Mesenchymal stem cell (in vitro differentiated cells and primary cell): ENCODE measurements at regions not wholly inside any gene's neighbourhood (a gene's known extent, or its start where the extent isn't known, plus 50 kb on each side); places are given as distances from the start of the nearest gene placed in this dataset.

ENCODE experiments used
- DNase-seq: peaks from one replicate; pipeline ENCODE4 v3.0.0-alpha.2; 2013
- H2AFZ ChIP-seq: one replicate; pipeline ENCODE4 v1.6.1; 2013; ENCODE audit warnings: low read depth, mild to moderate bottlenecking, control low read depth, inconsistent platforms, low read length, moderate library complexity
- H2AK5ac ChIP-seq: 2 replicates; pipeline ENCODE4 v1.6.1; 2013; ENCODE audit warnings: low read length, moderate library complexity, mild to moderate bottlenecking, inconsistent platforms; ENCODE audit not compliant: severe bottlenecking
- H2BK120ac ChIP-seq: one replicate; pipeline ENCODE4 v1.6.1; 2013; ENCODE audit warnings: low read depth, mild to moderate bottlenecking, inconsistent platforms, low read length, moderate library complexity
- H2BK12ac ChIP-seq, 2 experiments: one replicate each; pipeline ENCODE4 v1.6.1; 2013; ENCODE audit warnings: inconsistent platforms in 2 of 2, low read length in 2 of 2, mild to moderate bottlenecking in 2 of 2, moderate library complexity in 2 of 2, control low read depth in 1 of 2
- H2BK15ac ChIP-seq: one replicate; pipeline ENCODE4 v1.6.1; 2013; ENCODE audit warnings: mild to moderate bottlenecking, low read depth, inconsistent platforms; ENCODE audit not compliant: poor library complexity, severe bottlenecking
- H2BK5ac ChIP-seq: 2 replicates; pipeline ENCODE4 v1.6.1; 2013; ENCODE audit warnings: low read depth, mild to moderate bottlenecking, low read length, control low read depth, inconsistent platforms; ENCODE audit not compliant: poor library complexity, severe bottlenecking
- H3K14ac ChIP-seq, 2 experiments: one replicate each; pipeline ENCODE4 v1.6.1; 2013; ENCODE audit warnings: inconsistent platforms in 2 of 2, low read length in 2 of 2, control low read depth in 1 of 2, mild to moderate bottlenecking in 1 of 2, moderate library complexity in 1 of 2
- H3K18ac ChIP-seq, 2 experiments: one replicate each; pipeline ENCODE4 v1.6.1; 2013; ENCODE audit warnings: inconsistent platforms in 2 of 2, low read length in 2 of 2, control low read depth in 1 of 2, low read depth in 1 of 2, mild to moderate bottlenecking in 1 of 2
- H3K23ac ChIP-seq, 2 experiments: one replicate each; pipeline ENCODE4 v1.6.1; 2013; ENCODE audit warnings: inconsistent platforms in 2 of 2, low read length in 2 of 2, mild to moderate bottlenecking in 2 of 2, moderate library complexity in 2 of 2, control low read depth in 1 of 2
- H3K27ac ChIP-seq: 2 replicates; pipeline ENCODE4 v1.5.1; 2013; ENCODE audit warnings: mild to moderate bottlenecking, moderate library complexity, low read length, control low read depth, inconsistent platforms; ENCODE audit not compliant: poor library complexity, severe bottlenecking
- H3K27me3 ChIP-seq, 2 experiments: 2 replicates each; pipeline versions ENCODE4 v1.6.1 to v1.7.0; 2013; ENCODE audit warnings: low read length in 2 of 2, mild to moderate bottlenecking in 2 of 2, moderate library complexity in 2 of 2, control low read depth in 1 of 2, inconsistent platforms in 1 of 2; ENCODE audit not compliant: control insufficient read depth in 1 of 2, insufficient read depth in 1 of 2
- H3K36me3 ChIP-seq, 2 experiments: 2 replicates each; pipeline versions ENCODE4 v1.6.1 to v1.7.0; 2013; ENCODE audit warnings: low read length in 2 of 2, control low read depth in 1 of 2, inconsistent platforms in 1 of 2, low read depth in 1 of 2, mild to moderate bottlenecking in 1 of 2; ENCODE audit not compliant: insufficient read depth in 2 of 2, control insufficient read depth in 1 of 2
- H3K4ac ChIP-seq, 2 experiments: one replicate each; pipeline ENCODE4 v1.6.1; 2013; ENCODE audit warnings: inconsistent platforms in 2 of 2, low read length in 2 of 2, mild to moderate bottlenecking in 2 of 2, moderate library complexity in 2 of 2, control low read depth in 1 of 2, low read depth in 1 of 2
- H3K4me1 ChIP-seq: 2 replicates; pipeline ENCODE4 v1.6.1; 2013; ENCODE audit warnings: low read depth, low read length, control low read depth; ENCODE audit not compliant: control insufficient read depth, insufficient read depth
- H3K4me2 ChIP-seq: 2 replicates; pipeline ENCODE4 v1.6.1; 2013; ENCODE audit warnings: low read length, mild to moderate bottlenecking, inconsistent platforms; ENCODE audit not compliant: poor library complexity, severe bottlenecking
- H3K4me3 ChIP-seq, 2 experiments: 2 replicates each; pipeline versions ENCODE4 v1.5.1 to v1.7.0; 2013; ENCODE audit warnings: low read length in 2 of 2, mild to moderate bottlenecking in 2 of 2, control low read depth in 1 of 2, low read depth in 1 of 2; ENCODE audit not compliant: insufficient read depth in 1 of 2
- H3K79me1 ChIP-seq: replicated peaks from 2 replicates; pipeline ENCODE4 v1.6.1; 2013; ENCODE audit warnings: mild to moderate bottlenecking, control low read depth, low read length, inconsistent platforms; ENCODE audit not compliant: poor library complexity, severe bottlenecking
- H3K9ac ChIP-seq: 2 replicates; pipeline ENCODE4 v1.7.0; 2013; ENCODE audit warnings: mild to moderate bottlenecking, low read length, moderate library complexity
- H3K9me3 ChIP-seq: 2 replicates; pipeline ENCODE4 v1.7.0; 2013; ENCODE audit warnings: mild to moderate bottlenecking, low read length; ENCODE audit not compliant: control insufficient read depth
- H4K8ac ChIP-seq: one replicate; pipeline ENCODE4 v1.6.1; 2013; ENCODE audit warnings: inconsistent platforms, mild to moderate bottlenecking, low read length, moderate library complexity
- H4K91ac ChIP-seq: one replicate; pipeline ENCODE4 v1.6.1; 2013; ENCODE audit warnings: mild to moderate bottlenecking, low read length, inconsistent platforms
- WGBS: methylation state at CpG from one replicate; pipeline ENCODE4 v1.1.7; 2013; ENCODE audit warnings: mixed read lengths; 5-methylcytosine and 5-hydroxymethylcytosine counted together

DNA sequence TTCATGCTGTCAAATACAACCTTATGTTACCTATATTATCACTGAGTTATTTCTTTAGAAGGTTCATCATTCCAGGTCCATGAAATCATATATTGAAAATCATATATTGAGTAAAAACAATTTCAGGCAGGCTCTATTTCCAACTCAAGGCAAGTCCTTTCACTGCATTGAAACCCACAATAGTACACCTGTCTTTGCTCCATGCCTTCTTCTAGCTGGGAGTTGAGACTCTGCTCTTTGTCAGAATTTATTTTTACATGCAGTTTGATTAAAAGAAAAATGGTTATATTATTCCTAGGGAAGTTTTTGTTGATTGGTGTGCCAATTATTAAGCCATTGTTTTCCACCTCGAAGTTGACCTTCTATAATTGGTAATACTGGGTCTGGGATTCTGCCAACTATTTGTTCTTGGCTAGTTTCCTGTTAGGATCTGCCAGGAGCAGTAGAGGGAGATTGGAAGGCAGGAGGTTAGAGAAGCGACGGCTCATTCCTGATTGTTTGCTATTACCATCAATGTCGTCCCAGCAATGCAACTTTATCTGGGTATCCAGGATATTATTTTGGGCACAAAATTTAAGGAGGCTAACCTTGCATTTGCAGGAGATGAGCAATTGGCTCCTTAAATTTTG lies 79.5 kb upstream of the MIS18BP1 start:
- no peak overlapping the region for H3K14ac ChIP-seq
- H3K9ac ChIP-seq, result no peak overlapping the region
- H3K79me1 ChIP-seq, result no peaks in the 10 kb centered on the region
- H4K91ac ChIP-seq, result no peak overlapping the region
- H2AK5ac ChIP-seq, result no peak overlapping the region
- no peak overlapping the region for H3K27ac ChIP-seq
- no peaks in the 10 kb centered on the region for H3K36me3 ChIP-seq
- no peak overlapping the region for H3K4me2 ChIP-seq
- H2AFZ ChIP-seq, result no peak overlapping the region
- no peak overlapping the region for H2BK12ac ChIP-seq
- no peak for DNase-seq
- WGBS, result 91% methylated on average over 4 of the region's 4 CpGs
- no peak overlapping the region for H2BK5ac ChIP-seq
- H3K4me3 ChIP-seq, result no peak overlapping the region
- H3K27me3 ChIP-seq, result no peaks in the 10 kb centered on the region
- no peaks in the 10 kb centered on the region for H3K4me1 ChIP-seq
- peaks cover 9% of the 10 kb centered on the region for H3K9me3 ChIP-seq
- H3K4ac ChIP-seq, result no peak overlapping the region
- no peak overlapping the region for H3K23ac ChIP-seq
- H2BK120ac ChIP-seq, result no peak overlapping the region
- no peak overlapping the region for H2BK15ac ChIP-seq
- H3K18ac ChIP-seq, result no peak overlapping the region
- H4K8ac ChIP-seq, result no peak overlapping the region

DNA sequence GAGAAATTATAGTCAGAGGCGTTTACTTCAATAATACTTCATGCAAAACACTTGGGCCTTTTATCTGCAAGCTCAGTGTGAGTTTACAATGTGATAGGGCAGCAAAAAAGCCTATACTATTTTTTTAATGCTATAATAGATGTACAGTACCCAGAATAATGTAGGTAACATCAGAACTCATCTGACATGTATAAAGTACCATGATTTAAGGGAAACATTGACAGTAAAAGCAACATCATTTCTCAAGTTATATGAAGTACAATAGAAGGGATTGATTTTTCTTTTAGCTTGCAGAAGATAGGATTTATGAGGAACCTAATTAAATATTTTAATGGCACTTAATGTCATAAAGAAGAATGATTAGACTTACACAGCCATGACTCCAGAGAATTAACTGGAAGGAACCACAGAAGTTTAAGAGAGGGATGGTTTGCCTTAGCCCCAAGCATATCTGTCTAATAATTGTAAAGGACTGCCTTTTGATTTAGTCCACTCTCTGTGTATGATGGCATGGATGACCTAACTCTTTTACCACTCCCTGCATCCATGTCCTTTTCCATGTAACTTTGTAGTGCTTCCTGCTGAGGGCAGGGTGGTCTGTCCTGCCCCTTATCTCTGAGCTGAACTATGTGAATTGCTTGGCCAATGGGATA lies 55.9 kb upstream of the MIS18BP1 start:
- H2BK5ac ChIP-seq, result no peak overlapping the region
- no peak overlapping the region for H3K4me2 ChIP-seq
- DNase-seq, result no peak
- H3K23ac ChIP-seq, result no peak overlapping the region
- no peak overlapping the region for H3K14ac ChIP-seq
- H3K36me3 ChIP-seq, result no peaks in the 10 kb centered on the region
- peaks cover 4% of the 10 kb centered on the region for H3K9me3 ChIP-seq
- H4K91ac ChIP-seq, result no peak overlapping the region
- H2BK15ac ChIP-seq, result no peak overlapping the region
- no peaks in the 10 kb centered on the region for H3K27me3 ChIP-seq
- H3K18ac ChIP-seq, result no peak overlapping the region
- H2AFZ ChIP-seq, result no peak overlapping the region
- WGBS, result no CpG with 5 or more reads among the region's 1 CpG
- no peak overlapping the region for H3K4me3 ChIP-seq
- H3K27ac ChIP-seq, result no peak overlapping the region
- no peaks in the 10 kb centered on the region for H3K79me1 ChIP-seq
- no peak overlapping the region for H3K9ac ChIP-seq
- no peaks in the 10 kb centered on the region for H3K4me1 ChIP-seq
- no peak overlapping the region for H2AK5ac ChIP-seq
- H4K8ac ChIP-seq, result no peak overlapping the region
- no peak overlapping the region for H3K4ac ChIP-seq
- no peak overlapping the region for H2BK120ac ChIP-seq
- no peak overlapping the region for H2BK12ac ChIP-seq
